ENCODE measurements at regions not wholly inside any gene's neighbourhood (a gene's known extent, or its start where the extent isn't known, plus 50 kb on each side); places are given as distances from the start of the nearest gene placed in this dataset.

GRCh38 chr16:66236301-66236700, 130.2 kb upstream of the CDH5 start:
- FAIRE-seq (no peak), DNase-seq (ENCODE audit: insufficient read length, low spot score) (no peak)
- no peak for TF ChIP-seq POLR2A (IDR thresholded peaks at IDR 0.05; ENCODE audit: low read depth, low read length)

- FAIRE-seq, result no peak
- TF ChIP-seq POLR2A (IDR thresholded peaks at IDR 0.05; ENCODE audit: low read depth, low read length), result no peak
- DNase-seq (ENCODE audit: insufficient read length, low spot score), result no peak
Observed at GRCh38 chr16:66231452-66232160, 134.9 kb upstream of the CDH5 start.

- FAIRE-seq (no peak), DNase-seq (ENCODE audit: insufficient read length, low spot score) (no peak)
- no peak for TF ChIP-seq POLR2A (IDR thresholded peaks at IDR 0.05; ENCODE audit: low read depth, low read length)
Observed at GRCh38 chr16:66229651-66230050, 136.8 kb upstream of the CDH5 start.

GRCh38 chr16:66228792-66229191, 137.7 kb upstream of the CDH5 start:
- FAIRE-seq (no peak), DNase-seq (ENCODE audit: insufficient read length, low spot score) (no peak)
- no peak for TF ChIP-seq POLR2A (IDR thresholded peaks at IDR 0.05; ENCODE audit: low read depth, low read length)

DNA sequence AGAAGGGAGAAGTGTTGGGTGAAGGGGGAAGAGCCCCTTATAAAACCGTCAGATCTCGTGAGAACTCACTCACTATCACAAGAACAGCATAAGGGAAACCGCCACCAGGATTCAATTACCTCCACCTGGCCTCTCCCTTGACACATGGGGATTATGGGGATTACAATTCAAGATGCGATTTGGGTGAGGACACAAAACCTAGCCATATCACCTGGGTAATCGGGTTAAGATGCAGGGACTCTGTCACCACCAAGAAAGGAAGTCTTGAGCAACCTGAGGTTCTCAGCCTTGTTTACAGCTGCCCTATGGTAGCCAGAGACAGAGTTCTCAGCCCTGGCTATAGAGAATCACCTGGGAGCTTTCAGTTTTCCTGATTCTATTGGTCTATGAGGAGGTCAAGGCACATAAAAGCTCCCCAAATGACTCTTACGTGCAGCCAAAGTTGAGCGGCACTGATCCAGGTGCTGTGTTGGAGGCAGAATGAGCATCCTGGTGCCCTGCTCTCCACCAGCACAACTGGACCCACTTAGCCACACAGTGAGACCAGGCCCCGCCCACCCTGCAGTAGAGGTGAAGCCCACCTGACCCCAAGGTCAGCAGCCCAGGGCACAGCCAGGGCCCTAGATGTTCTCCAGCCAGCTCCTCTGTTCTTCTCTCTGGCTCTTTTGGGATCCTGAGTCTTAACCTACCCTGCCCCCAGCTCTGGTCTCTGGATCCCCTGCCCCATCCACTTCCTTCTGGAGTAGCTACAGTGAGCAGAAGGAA, 138.5 kb upstream of the CDH5 start:
- DNase-seq (ENCODE audit: insufficient read length, low spot score), result no peak
- no peak for TF ChIP-seq POLR2A (IDR thresholded peaks at IDR 0.05; ENCODE audit: low read depth, low read length)
- no peak for FAIRE-seq

GRCh38 chr16:66226762-66227161, 139.7 kb upstream of the CDH5 start:
- no peak for FAIRE-seq
- no peak for TF ChIP-seq POLR2A (IDR thresholded peaks at IDR 0.05; ENCODE audit: low read depth, low read length)
- no peak for DNase-seq (ENCODE audit: insufficient read length, low spot score)

GRCh38 chr16:66225696-66226095, 140.8 kb upstream of the CDH5 start:
- TF ChIP-seq POLR2A (IDR thresholded peaks at IDR 0.05; ENCODE audit: low read depth, low read length), result no peak
- DNase-seq (ENCODE audit: insufficient read length, low spot score), result no peak
- FAIRE-seq, result no peak

DNA sequence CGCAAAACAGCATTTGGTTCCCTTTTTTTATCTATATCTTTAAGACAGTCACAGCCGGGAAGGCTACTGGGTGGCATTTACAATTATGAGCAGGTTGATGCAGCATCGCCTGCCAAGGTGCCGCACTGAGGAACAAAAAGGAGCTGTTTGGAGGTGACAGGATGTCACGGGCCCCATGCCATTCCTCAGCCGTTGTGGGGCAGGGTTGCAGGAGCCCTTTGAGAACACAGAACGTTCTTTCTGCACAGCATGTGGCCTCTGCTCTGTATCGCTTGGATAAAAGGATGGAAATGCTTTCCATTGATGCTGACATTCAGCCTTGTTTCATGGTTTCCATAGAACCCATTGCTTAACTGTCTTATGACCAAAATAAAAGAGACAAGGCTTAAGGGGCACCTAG, 141.9 kb upstream of the CDH5 start:
- no peak for DNase-seq (ENCODE audit: insufficient read length, low spot score)
- no peak for FAIRE-seq
- TF ChIP-seq POLR2A (IDR thresholded peaks at IDR 0.05; ENCODE audit: low read depth, low read length), result no peak

GRCh38 chr16:66224186-66224585, 142.3 kb upstream of the CDH5 start:
- FAIRE-seq, result no peak
- TF ChIP-seq POLR2A (IDR thresholded peaks at IDR 0.05; ENCODE audit: low read depth, low read length), result no peak

GRCh38 chr16:66223176-66223780, 143.2 kb upstream of the CDH5 start:
- FAIRE-seq (no peak), DNase-seq (ENCODE audit: insufficient read length, low spot score) (no peak)
- no peak for TF ChIP-seq POLR2A (IDR thresholded peaks at IDR 0.05; ENCODE audit: low read depth, low read length)

More at GRCh38 chr16:66224186-66224585, 142.3 kb upstream of the CDH5 start:
- DNase-seq (ENCODE audit: insufficient read length, low spot score), result no peak

- no peak for FAIRE-seq
- DNase-seq (ENCODE audit: insufficient read length, low spot score), result no peak
- TF ChIP-seq POLR2A (IDR thresholded peaks at IDR 0.05; ENCODE audit: low read depth, low read length), result no peak
Observed at GRCh38 chr16:66222756-66223155, 143.7 kb upstream of the CDH5 start.

DNA sequence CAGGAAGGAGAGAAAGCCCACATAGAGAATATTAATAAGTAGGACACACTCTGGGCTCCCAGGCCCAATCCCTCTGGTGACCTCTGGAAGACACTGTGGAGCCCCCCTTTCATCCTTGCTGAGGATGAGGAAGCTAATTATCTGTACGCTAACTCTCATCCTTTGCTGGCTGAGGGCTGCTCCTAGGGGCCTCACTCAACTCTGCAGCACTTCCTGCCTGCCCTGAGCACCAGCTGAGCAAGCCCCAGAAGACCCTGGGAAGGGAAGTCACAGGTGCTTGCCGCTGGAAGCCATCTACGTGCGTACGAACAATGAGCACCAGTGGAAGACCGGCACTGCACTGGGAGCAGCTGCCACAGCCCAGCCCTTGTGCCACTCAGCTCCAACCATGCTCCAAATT, 145.8 kb upstream of the CDH5 start:
- no peak for FAIRE-seq

DNA sequence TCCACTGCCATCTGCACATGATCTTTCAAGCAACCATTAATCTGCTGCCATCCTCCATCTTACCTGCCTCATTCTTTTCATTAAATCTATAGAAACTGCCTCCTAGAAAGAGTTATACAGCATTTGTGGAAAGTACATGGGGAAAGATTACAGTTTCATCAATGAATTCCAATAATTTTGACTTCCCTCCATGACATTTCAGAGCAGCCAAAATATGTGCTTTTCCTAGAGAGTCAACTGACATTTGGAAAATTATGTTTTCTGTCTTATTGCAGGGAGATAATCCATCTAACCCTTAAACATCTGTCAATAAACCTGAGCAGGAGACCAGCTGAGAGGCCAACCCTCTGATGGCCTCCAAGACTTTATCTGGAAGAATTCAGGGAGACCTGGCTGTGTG, 147.0 kb upstream of the CDH5 start:
- no peak for DNase-seq (ENCODE audit: insufficient read length, low spot score)
- TF ChIP-seq POLR2A (IDR thresholded peaks at IDR 0.05; ENCODE audit: low read depth, low read length), result no peak
- FAIRE-seq, result no peak

More for the DNA sequence above, 145.8 kb upstream of the CDH5 start:
- TF ChIP-seq POLR2A (IDR thresholded peaks at IDR 0.05; ENCODE audit: low read depth, low read length), result no peak
- no peak for DNase-seq (ENCODE audit: insufficient read length, low spot score)

GRCh38 chr16:66212428-66212827, 154.1 kb upstream of the CDH5 start:
- no peak for FAIRE-seq
- DNase-seq (ENCODE audit: insufficient read length, low spot score), result no peak
- no peak for TF ChIP-seq POLR2A (IDR thresholded peaks at IDR 0.05; ENCODE audit: low read depth, low read length)

DNA sequence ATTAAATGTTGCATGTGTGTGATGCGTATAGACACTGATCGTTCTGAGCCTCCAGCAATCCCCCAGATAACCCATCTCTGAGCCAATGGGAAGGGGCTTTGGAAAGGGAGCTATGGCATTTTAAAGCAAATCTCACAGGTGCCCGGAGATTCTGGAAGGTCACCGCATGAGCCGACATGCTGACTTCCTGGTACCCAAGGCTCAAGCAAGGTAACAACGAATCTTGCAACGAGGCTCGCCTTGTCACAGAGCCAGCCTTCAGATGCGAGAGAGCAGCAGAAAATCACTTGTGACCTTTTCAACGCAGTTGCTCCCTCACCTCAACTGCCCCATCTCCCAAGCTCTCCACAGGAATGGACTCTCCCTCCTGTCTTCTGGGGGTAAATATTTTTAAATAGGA, 154.8 kb upstream of the CDH5 start:
- DNase-seq (ENCODE audit: insufficient read length, low spot score), result no peak
- no peak for TF ChIP-seq POLR2A (IDR thresholded peaks at IDR 0.05; ENCODE audit: low read depth, low read length)
- no peak for FAIRE-seq

Data from H54 (cell line).